ENCODE measurements at regions not wholly inside any gene's neighbourhood (a gene's known extent, or its start where the extent isn't known, plus 50 kb on each side); places are given as distances from the start of the nearest gene placed in this dataset.

DNA sequence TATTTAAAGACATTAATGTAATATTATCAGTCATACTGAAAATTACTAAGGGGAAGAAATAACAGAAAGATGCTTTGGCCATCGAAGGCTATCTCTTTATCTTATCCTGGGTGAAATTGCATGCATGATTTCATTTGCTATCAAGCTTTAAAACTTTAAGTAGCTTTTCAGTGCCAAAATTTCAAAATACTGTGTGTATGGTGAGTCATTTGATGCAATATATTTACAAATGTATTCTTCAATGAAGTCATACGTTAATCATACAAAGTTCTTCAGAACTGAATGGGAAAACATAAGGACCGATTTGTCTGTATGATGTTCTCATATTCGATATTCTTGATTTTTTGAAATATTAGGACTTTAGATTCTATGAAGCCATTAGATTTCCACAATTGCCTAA, 1295.8 kb upstream of the AGA start:
- Histone ChIP-seq H3K36me3 (ENCODE audit: insufficient read depth, low read length) (no peaks in the 10 kb centered on the region), H3K27ac (ENCODE audit: low read length) (no peak overlapping the region), H3K9me3 (ENCODE audit: insufficient read depth, low read length, severe bottlenecking) (no peaks in the 10 kb centered on the region), H3K4me1 (ENCODE audit: insufficient read depth, low read length) (no peaks in the 10 kb centered on the region), H3K27me3 (ENCODE audit: insufficient read depth, low read length, poor library complexity) (no peaks in the 10 kb centered on the region), H3K4me3 (ENCODE audit: low read depth in 1 of 2, low read length in 2 of 2) (no peak overlapping the region), H2AFZ (ENCODE audit: low read depth, low read length) (no peak overlapping the region), H3K4me2 (ENCODE audit: insufficient read depth, low read length) (no peak overlapping the region), H4K20me1 (ENCODE audit: insufficient read depth, low read length) (no peaks in the 10 kb centered on the region), H3K9ac (ENCODE audit: low read depth, low read length) (no peak overlapping the region), H3K79me2 (ENCODE audit: insufficient read depth, low read length) (no peaks in the 10 kb centered on the region)
- TF ChIP-seq, protein P1, sequence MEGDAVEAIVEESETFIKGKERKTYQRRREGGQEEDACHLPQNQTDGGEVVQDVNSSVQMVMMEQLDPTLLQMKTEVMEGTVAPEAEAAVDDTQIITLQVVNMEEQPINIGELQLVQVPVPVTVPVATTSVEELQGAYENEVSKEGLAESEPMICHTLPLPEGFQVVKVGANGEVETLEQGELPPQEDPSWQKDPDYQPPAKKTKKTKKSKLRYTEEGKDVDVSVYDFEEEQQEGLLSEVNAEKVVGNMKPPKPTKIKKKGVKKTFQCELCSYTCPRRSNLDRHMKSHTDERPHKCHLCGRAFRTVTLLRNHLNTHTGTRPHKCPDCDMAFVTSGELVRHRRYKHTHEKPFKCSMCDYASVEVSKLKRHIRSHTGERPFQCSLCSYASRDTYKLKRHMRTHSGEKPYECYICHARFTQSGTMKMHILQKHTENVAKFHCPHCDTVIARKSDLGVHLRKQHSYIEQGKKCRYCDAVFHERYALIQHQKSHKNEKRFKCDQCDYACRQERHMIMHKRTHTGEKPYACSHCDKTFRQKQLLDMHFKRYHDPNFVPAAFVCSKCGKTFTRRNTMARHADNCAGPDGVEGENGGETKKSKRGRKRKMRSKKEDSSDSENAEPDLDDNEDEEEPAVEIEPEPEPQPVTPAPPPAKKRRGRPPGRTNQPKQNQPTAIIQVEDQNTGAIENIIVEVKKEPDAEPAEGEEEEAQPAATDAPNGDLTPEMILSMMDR (IDR thresholded peaks at IDR 0.05; ENCODE audit: borderline replicate concordance, extremely low read depth, low read length, poor library complexity, severe bottlenecking): no peak
- TF ChIP-seq EZH2 (IDR thresholded peaks at IDR 0.05; ENCODE audit: borderline replicate concordance, low read depth, low read length, severe bottlenecking): no peak
- no peak for ATAC-seq (ENCODE audit: insufficient read depth, low read depth)
- no peak for DNase-seq

GRCh38 chr4:178745203-178745602, 1303.0 kb upstream of the AGA start:
- H4K20me1 ChIP-seq (ENCODE audit: insufficient read depth, low read length): no peaks in the 10 kb centered on the region
- H3K27ac ChIP-seq (ENCODE audit: low read length): no peak overlapping the region
- no peak overlapping the region for H3K4me2 ChIP-seq (ENCODE audit: insufficient read depth, low read length)
- H3K27me3 ChIP-seq (ENCODE audit: insufficient read depth, low read length, poor library complexity): no peaks in the 10 kb centered on the region
- H3K9me3 ChIP-seq (ENCODE audit: insufficient read depth, low read length, severe bottlenecking): no peaks in the 10 kb centered on the region
- no peak overlapping the region for H3K4me3 ChIP-seq (ENCODE audit: low read depth in 1 of 2, low read length in 2 of 2)
- TF ChIP-seq EZH2 (IDR thresholded peaks at IDR 0.05; ENCODE audit: borderline replicate concordance, low read depth, low read length, severe bottlenecking): no peak
- TF ChIP-seq, protein P1 (IDR thresholded peaks at IDR 0.05; ENCODE audit: borderline replicate concordance, extremely low read depth, low read length, poor library complexity, severe bottlenecking): no peak
- H3K36me3 ChIP-seq (ENCODE audit: insufficient read depth, low read length): no peaks in the 10 kb centered on the region
- ATAC-seq (ENCODE audit: insufficient read depth, low read depth) (no peak), DNase-seq (no peak)
- no peaks in the 10 kb centered on the region for H3K4me1 ChIP-seq (ENCODE audit: insufficient read depth, low read length)
- no peak overlapping the region for H3K9ac ChIP-seq (ENCODE audit: low read depth, low read length)
- no peak overlapping the region for H2AFZ ChIP-seq (ENCODE audit: low read depth, low read length)
- H3K79me2 ChIP-seq (ENCODE audit: insufficient read depth, low read length): no peaks in the 10 kb centered on the region

DNA sequence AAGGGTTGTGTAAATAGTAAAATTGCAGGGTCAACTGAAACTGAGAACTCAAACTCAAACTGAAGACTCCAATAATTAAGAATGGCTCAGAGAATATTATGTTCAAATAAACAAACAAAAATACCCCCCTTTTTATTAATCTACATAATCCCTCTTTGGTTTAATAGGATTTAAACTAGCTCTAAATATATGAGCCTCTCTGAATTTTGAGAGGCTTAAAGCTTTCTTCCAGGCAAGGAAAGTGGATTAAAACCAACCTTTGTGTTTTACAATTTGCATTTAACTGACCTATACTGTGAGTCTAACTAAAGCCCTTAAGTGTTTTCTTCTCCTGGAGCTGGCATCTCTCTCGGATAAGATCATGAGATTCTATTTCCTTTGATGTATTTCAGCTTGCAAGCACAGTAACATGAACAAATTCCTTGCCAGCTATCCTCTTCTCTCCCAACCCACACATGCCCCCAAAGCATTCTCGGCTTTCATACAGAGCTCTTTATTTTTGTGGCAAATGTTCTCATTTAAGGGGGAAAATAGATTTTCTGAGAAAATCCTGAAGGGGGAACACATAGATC, 1310.8 kb upstream of the AGA start:
- no peak for DNase-seq
- no peaks in the 10 kb centered on the region for H3K27me3 ChIP-seq (ENCODE audit: insufficient read depth, low read length, poor library complexity)
- no peaks in the 10 kb centered on the region for H3K9me3 ChIP-seq (ENCODE audit: insufficient read depth, low read length, severe bottlenecking)
- no peak for TF ChIP-seq EZH2 (IDR thresholded peaks at IDR 0.05; ENCODE audit: borderline replicate concordance, low read depth, low read length, severe bottlenecking)
- TF ChIP-seq, protein P1 (IDR thresholded peaks at IDR 0.05; ENCODE audit: borderline replicate concordance, extremely low read depth, low read length, poor library complexity, severe bottlenecking): no peak
- H4K20me1 ChIP-seq (ENCODE audit: insufficient read depth, low read length): no peaks in the 10 kb centered on the region
- no peak overlapping the region for H3K4me3 ChIP-seq (ENCODE audit: low read depth in 1 of 2, low read length in 2 of 2)
- H3K9ac ChIP-seq (ENCODE audit: low read depth, low read length): no peak overlapping the region
- no peaks in the 10 kb centered on the region for H3K36me3 ChIP-seq (ENCODE audit: insufficient read depth, low read length)
- H2AFZ ChIP-seq (ENCODE audit: low read depth, low read length): no peak overlapping the region
- H3K4me2 ChIP-seq (ENCODE audit: insufficient read depth, low read length): no peak overlapping the region
- ATAC-seq (ENCODE audit: insufficient read depth, low read depth): no peak
- no peaks in the 10 kb centered on the region for H3K4me1 ChIP-seq (ENCODE audit: insufficient read depth, low read length)
- no peaks in the 10 kb centered on the region for H3K79me2 ChIP-seq (ENCODE audit: insufficient read depth, low read length)
- H3K27ac ChIP-seq (ENCODE audit: low read length): no peak overlapping the region

DNA sequence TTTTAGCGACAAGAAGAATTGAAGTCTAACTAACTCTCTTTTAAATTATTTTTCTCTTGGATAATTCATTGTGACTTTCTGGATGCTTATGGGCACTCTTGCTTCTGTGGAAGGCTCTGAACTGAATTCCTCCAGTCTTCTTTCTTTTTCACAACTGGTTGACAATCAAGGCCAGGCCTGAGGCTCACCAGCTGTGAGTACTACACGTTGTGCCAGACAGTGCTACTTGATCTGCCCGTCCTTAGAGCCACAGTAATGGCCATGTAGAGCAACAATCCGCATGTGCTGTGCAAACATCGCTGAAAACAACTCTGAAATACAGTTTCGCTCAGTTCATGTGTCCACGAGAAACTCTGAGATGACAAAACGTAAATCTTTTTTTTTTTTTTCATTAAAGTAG, 1336.3 kb upstream of the AGA start:
- DNase-seq: no peak
- Histone ChIP-seq H3K9ac (ENCODE audit: low read depth, low read length) (no peak overlapping the region), H3K27me3 (ENCODE audit: insufficient read depth, low read length, poor library complexity) (no peaks in the 10 kb centered on the region), H3K9me3 (ENCODE audit: insufficient read depth, low read length, severe bottlenecking) (no peaks in the 10 kb centered on the region), H3K79me2 (ENCODE audit: insufficient read depth, low read length) (no peaks in the 10 kb centered on the region), H3K4me1 (ENCODE audit: insufficient read depth, low read length) (no peaks in the 10 kb centered on the region), H2AFZ (ENCODE audit: low read depth, low read length) (no peak overlapping the region), H3K4me3 (ENCODE audit: low read depth in 1 of 2, low read length in 2 of 2) (no peak overlapping the region), H3K36me3 (ENCODE audit: insufficient read depth, low read length) (no peaks in the 10 kb centered on the region), H3K4me2 (ENCODE audit: insufficient read depth, low read length) (no peak overlapping the region), H3K27ac (ENCODE audit: low read length) (no peak overlapping the region), H4K20me1 (ENCODE audit: insufficient read depth, low read length) (no peaks in the 10 kb centered on the region)
- no peak for ATAC-seq (ENCODE audit: insufficient read depth, low read depth)
- TF ChIP-seq EZH2 (IDR thresholded peaks at IDR 0.05; ENCODE audit: borderline replicate concordance, low read depth, low read length, severe bottlenecking): no peak
- TF ChIP-seq, protein P1 (IDR thresholded peaks at IDR 0.05; ENCODE audit: borderline replicate concordance, extremely low read depth, low read length, poor library complexity, severe bottlenecking): no peak
